Calu3 (cell line): ENCODE measurements at regions not wholly inside any gene's neighbourhood (a gene's known extent, or its start where the extent isn't known, plus 50 kb on each side); places are given as distances from the start of the nearest gene placed in this dataset.

Experiments used
- BruUV-seq: library from RNA; stranded (reverse); fragments of 400-500 nt; replicated peaks from 2 replicates; lab custom pipeline; 2021; lab: Mats Ljungman, UMichigan
- CTCF ChIA-PET: fragments of 300-600 bp; sonication (Branson Sonifier 250); formaldehyde crosslinking; loops from one replicate; lab custom pipeline; 2022; ENCODE audit warnings: antibody characterized with exemption; lab: Charles Lee
- DNase-seq: peaks from one replicate; pipeline ENCODE4 v3.0.0; 2022
- H3K27ac Mint-ChIP-seq: one replicate; pipeline ENCODE4 v1.8.0; 2022; ENCODE audit warnings: mixed read lengths; ENCODE audit not compliant: unreplicated experiment
- H3K27me3 Mint-ChIP-seq: one replicate; pipeline ENCODE4 v1.8.0; 2022; ENCODE audit warnings: mixed read lengths; ENCODE audit not compliant: unreplicated experiment
- H3K36me3 Mint-ChIP-seq: one replicate; pipeline ENCODE4 v1.8.0; 2022; ENCODE audit warnings: mild to moderate bottlenecking, moderate library complexity, mixed read lengths; ENCODE audit not compliant: insufficient read depth, unreplicated experiment
- H3K4me1 Mint-ChIP-seq: one replicate; pipeline ENCODE4 v1.8.0; 2022; ENCODE audit warnings: mild to moderate bottlenecking, low read depth, mixed read lengths; ENCODE audit not compliant: unreplicated experiment
- H3K4me3 Mint-ChIP-seq: one replicate; pipeline ENCODE4 v1.8.0; 2022; ENCODE audit warnings: mild to moderate bottlenecking, low read depth, moderate library complexity, mixed read lengths; ENCODE audit not compliant: unreplicated experiment
- H3K9me3 Mint-ChIP-seq: one replicate; pipeline ENCODE4 v1.8.0; 2022; ENCODE audit warnings: low read depth, mixed read lengths; ENCODE audit not compliant: unreplicated experiment
- CTCF ChIP-seq: fragments of 200-600 bp; IDR thresholded peaks from one replicate; pipeline ENCODE4 v1.8.0; 2022; ENCODE audit warnings: antibody characterized with exemption; ENCODE audit not compliant: unreplicated experiment
- intact Hi-C: fragments of 100-400 bp; cut with micrococcal nuclease; formaldehyde crosslinking; loops from one replicate; pipeline ENCODE4 v1.10.0; 2022; ENCODE audit not compliant: unreplicated experiment

GRCh38 chr19:13712767-13713201, 51.5 kb upstream of the MRI1 start:
- Mint-ChIP-seq H3K4me3 (no peak overlapping the region), H3K27me3 (no peaks in the 10 kb centered on the region), H3K4me1 (no peaks in the 10 kb centered on the region), H3K9me3 (no peaks in the 10 kb centered on the region), H3K36me3 (no peaks in the 10 kb centered on the region), H3K27ac (no peak overlapping the region)
- intact Hi-C loops = no loop called here
- BruUV-seq = no TSS peak
- CTCF ChIA-PET = no interaction called here
- TF ChIP-seq CTCF = no peak
- DNase-seq = no peak

- TF ChIP-seq CTCF = no peak
- no peaks in the 10 kb centered on the region for H3K36me3 Mint-ChIP-seq
- no TSS peak for BruUV-seq
- H3K4me3 Mint-ChIP-seq = no peak overlapping the region
- H3K9me3 Mint-ChIP-seq = no peaks in the 10 kb centered on the region
- CTCF ChIA-PET = no interaction called here
- H3K4me1 Mint-ChIP-seq = no peaks in the 10 kb centered on the region
- intact Hi-C loops = no loop called here
- no peak for DNase-seq
- no peaks in the 10 kb centered on the region for H3K27me3 Mint-ChIP-seq
- H3K27ac Mint-ChIP-seq = no peak overlapping the region
Measured at GRCh38 chr19:13707915-13708314, 56.4 kb upstream of the MRI1 start.

- CTCF ChIA-PET = no interaction called here
- H3K4me3 Mint-ChIP-seq = no peak overlapping the region
- DNase-seq = no peak
- BruUV-seq = no TSS peak
- TF ChIP-seq CTCF = no peak
- no peaks in the 10 kb centered on the region for H3K9me3 Mint-ChIP-seq
- no peak overlapping the region for H3K27ac Mint-ChIP-seq
- H3K36me3 Mint-ChIP-seq = no peaks in the 10 kb centered on the region
- intact Hi-C loops = no loop called here
- H3K27me3 Mint-ChIP-seq = no peaks in the 10 kb centered on the region
- no peaks in the 10 kb centered on the region for H3K4me1 Mint-ChIP-seq
Measured at GRCh38 chr19:13705928-13706447, 58.3 kb upstream of the MRI1 start.

- Mint-ChIP-seq H3K36me3 (no peaks in the 10 kb centered on the region), H3K4me3 (no peak overlapping the region), H3K27me3 (peaks cover 6% of the 10 kb centered on the region), H3K9me3 (no peaks in the 10 kb centered on the region), H3K4me1 (no peaks in the 10 kb centered on the region), H3K27ac (no peak overlapping the region)
- no TSS peak for BruUV-seq
- DNase-seq = no peak
- intact Hi-C loops = no loop called here
- no peak for TF ChIP-seq CTCF
- CTCF ChIA-PET = no interaction called here
Measured at GRCh38 chr19:13705201-13705600, 59.1 kb upstream of the MRI1 start.
